ENCODE measurements at regions not wholly inside any gene's neighbourhood (a gene's known extent, or its start where the extent isn't known, plus 50 kb on each side); places are given as distances from the start of the nearest gene placed in this dataset.

GRCh38 chr7:124399941-124400340, 365.7 kb downstream of the GPR37 start:
- TF ChIP-seq CTCF (IDR thresholded peaks at IDR 0.05), result no peak
- TF ChIP-seq POLR2AphosphoS5 (IDR thresholded peaks at IDR 0.05), result no peak
